ENCODE measurements at regions not wholly inside any gene's neighbourhood (a gene's known extent, or its start where the extent isn't known, plus 50 kb on each side); places are given as distances from the start of the nearest gene placed in this dataset.
"Not testable (repeated sequence)": the region's sequence is repeated elsewhere in the genome, so short reads cannot be mapped to it uniquely, and the experiment has no call there.

DNA sequence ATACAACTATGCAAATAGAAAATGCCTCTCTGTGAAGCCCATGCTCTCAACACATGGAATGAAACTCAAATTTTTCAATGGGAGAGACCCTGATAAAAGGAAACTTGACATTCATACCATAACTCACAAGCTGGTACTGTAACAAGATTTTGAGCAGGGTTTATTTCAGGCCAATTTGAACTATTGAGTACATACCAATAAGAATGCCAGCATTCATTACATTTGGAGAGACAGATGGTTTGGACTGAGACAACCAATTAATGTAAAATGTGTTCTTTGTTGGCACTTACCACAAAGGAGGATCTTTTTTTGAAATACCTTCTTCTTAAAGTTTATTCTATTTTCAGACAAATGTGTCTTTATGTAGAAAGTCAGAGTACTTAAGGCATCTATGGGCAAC lies 1357.0 kb upstream of the GOT2 start:
- no peak for TF ChIP-seq CTCF (conservative IDR thresholded peaks at IDR 0.05; ENCODE audit: control insufficient read depth, insufficient read depth, low read depth, low read length)
- no peak for DNase-seq (ENCODE audit: low read depth)
- H3K4me3 ChIP-seq (ENCODE audit: control insufficient read depth, low read depth, low read length), result no peak overlapping the region

GRCh38 chr16:60087530-60087929 lies 1353.4 kb upstream of the GOT2 start:
- no peak for TF ChIP-seq CTCF (conservative IDR thresholded peaks at IDR 0.05; ENCODE audit: control insufficient read depth, insufficient read depth, low read depth, low read length)
- H3K4me3 ChIP-seq (ENCODE audit: control insufficient read depth, low read depth, low read length), result no peak overlapping the region
- no peak for DNase-seq (ENCODE audit: low read depth)

GRCh38 chr16:60078819-60079218 lies 1344.7 kb upstream of the GOT2 start:
- not testable (repeated sequence) for H3K4me3 ChIP-seq (ENCODE audit: control insufficient read depth, low read depth, low read length); DNase-seq (ENCODE audit: low read depth)

DNA sequence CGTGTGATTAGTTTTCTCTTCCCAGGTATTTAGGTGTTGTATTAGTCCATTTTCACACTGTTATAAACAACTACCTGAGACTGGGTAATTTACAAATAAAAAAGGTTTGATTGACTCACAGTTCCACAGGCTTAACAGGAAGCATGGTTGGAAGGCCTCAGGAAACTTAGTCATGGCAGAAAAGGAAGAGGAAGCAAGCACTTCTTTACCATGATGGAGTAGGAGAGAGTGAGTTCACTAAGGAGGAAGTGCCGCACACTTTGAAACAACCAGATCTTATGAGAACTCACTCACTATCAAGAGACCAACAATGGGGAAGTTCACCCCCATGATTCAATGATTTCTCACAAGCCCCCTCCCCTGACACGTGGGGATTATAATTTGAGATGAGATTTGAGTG lies 1343.7 kb upstream of the GOT2 start:
- DNase-seq (ENCODE audit: low read depth), result no peak
- no peak overlapping the region for H3K4me3 ChIP-seq (ENCODE audit: control insufficient read depth, low read depth, low read length)
- TF ChIP-seq CTCF (conservative IDR thresholded peaks at IDR 0.05; ENCODE audit: control insufficient read depth, insufficient read depth, low read depth, low read length), result no peak

DNA sequence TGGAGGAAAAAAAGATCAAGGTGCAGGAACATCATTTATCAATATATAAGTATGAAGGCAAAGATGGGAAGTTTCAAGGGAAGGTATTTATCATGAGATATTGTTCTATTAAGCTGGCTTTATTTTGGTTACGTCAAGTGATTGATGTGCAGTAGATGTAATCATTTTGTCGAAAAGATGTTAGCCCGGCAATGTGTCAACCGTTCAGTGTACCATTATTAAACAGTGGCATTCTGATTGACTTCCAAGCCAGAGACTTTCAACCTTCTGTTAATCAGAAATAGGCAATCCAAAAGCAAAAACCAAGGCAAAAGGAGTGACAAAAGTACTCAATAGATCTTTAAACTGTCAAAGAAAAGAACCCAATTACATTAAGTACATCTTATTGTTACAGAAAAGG lies 1340.3 kb upstream of the GOT2 start:
- DNase-seq (ENCODE audit: low read depth), result no peak
- H3K4me3 ChIP-seq (ENCODE audit: control insufficient read depth, low read depth, low read length), result no peak overlapping the region
- TF ChIP-seq CTCF (conservative IDR thresholded peaks at IDR 0.05; ENCODE audit: control insufficient read depth, insufficient read depth, low read depth, low read length), result no peak

DNA sequence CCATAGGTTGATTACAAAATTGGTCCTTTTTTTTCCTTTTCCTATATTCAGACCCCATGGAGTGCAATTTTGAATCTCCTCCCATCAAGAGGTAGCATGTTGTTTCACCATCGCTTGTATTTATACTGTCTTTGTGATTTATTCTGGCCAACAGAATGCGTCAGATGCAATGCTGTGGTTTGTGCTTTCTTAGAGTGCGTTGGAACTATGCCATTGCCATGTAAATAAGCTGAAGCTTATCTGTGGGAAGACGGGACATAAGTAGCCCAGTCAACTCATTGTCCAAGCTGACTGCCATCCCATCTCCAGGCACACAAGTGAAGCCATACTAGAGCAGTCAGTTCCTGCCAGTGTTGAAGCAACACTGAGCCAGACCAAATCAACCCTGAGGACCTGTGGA lies 1339.3 kb upstream of the GOT2 start:
- no peak overlapping the region for H3K4me3 ChIP-seq (ENCODE audit: control insufficient read depth, low read depth, low read length)
- no peak for DNase-seq (ENCODE audit: low read depth)
- TF ChIP-seq CTCF (conservative IDR thresholded peaks at IDR 0.05; ENCODE audit: control insufficient read depth, insufficient read depth, low read depth, low read length), result no peak

GRCh38 chr16:60064026-60064425 lies 1329.9 kb upstream of the GOT2 start:
- no peak overlapping the region for H3K4me3 ChIP-seq (ENCODE audit: control insufficient read depth, low read depth, low read length)
- no peak for DNase-seq (ENCODE audit: low read depth)
- no peak for TF ChIP-seq CTCF (conservative IDR thresholded peaks at IDR 0.05; ENCODE audit: control insufficient read depth, insufficient read depth, low read depth, low read length)
